ENCODE measurements at regions not wholly inside any gene's neighbourhood (a gene's known extent, or its start where the extent isn't known, plus 50 kb on each side); places are given as distances from the start of the nearest gene placed in this dataset.

DNA sequence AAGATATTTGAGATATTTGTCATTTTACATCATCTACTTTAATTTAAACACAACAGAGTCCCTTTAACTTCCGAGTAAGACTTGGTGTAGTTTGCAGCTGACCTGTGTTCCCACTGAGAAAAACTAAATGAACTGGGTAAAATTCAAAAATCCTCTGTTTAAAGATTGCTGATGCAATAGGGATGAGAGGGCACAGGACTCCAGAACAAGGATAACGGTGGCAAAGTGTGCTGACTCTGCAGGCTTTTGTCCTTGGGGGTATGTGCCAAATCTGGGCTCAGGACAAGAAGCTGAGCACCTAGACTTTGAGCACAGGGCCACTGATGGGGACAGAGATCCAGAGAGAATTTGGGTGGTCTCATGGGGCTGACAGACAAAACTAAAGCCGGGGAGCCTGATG lies 156.8 kb downstream of the CCDC71L start:
- TF ChIP-seq, protein P1, sequence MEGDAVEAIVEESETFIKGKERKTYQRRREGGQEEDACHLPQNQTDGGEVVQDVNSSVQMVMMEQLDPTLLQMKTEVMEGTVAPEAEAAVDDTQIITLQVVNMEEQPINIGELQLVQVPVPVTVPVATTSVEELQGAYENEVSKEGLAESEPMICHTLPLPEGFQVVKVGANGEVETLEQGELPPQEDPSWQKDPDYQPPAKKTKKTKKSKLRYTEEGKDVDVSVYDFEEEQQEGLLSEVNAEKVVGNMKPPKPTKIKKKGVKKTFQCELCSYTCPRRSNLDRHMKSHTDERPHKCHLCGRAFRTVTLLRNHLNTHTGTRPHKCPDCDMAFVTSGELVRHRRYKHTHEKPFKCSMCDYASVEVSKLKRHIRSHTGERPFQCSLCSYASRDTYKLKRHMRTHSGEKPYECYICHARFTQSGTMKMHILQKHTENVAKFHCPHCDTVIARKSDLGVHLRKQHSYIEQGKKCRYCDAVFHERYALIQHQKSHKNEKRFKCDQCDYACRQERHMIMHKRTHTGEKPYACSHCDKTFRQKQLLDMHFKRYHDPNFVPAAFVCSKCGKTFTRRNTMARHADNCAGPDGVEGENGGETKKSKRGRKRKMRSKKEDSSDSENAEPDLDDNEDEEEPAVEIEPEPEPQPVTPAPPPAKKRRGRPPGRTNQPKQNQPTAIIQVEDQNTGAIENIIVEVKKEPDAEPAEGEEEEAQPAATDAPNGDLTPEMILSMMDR (IDR thresholded peaks at IDR 0.05) = no peak
- no peak for TF ChIP-seq POLR2A (IDR thresholded peaks at IDR 0.05)
